Mesothelial cell of epicardium (in vitro differentiated cells): ENCODE measurements at regions not wholly inside any gene's neighbourhood (a gene's known extent, or its start where the extent isn't known, plus 50 kb on each side); places are given as distances from the start of the nearest gene placed in this dataset.

Experiments used
- DNase-seq, 2 experiments: peaks; one replicate each; pipeline ENCODE4 v3.0.0; 2021; ENCODE audit warnings: low spot score in 2 of 2; ENCODE audit not compliant: unreplicated experiment in 2 of 2
- H3K27ac Mint-ChIP-seq: 2 replicates; pipeline ENCODE4 v1.8.0; 2021; ENCODE audit warnings: mixed read lengths
- H3K27me3 Mint-ChIP-seq: 2 replicates; pipeline ENCODE4 v1.8.0; 2021; ENCODE audit warnings: low read depth, mixed read lengths
- H3K36me3 Mint-ChIP-seq: 2 replicates; pipeline ENCODE4 v1.8.0; 2021; ENCODE audit warnings: mixed read lengths
- H3K4me1 Mint-ChIP-seq: 2 replicates; pipeline ENCODE4 v1.8.0; 2021; ENCODE audit warnings: mixed read lengths
- H3K4me3 Mint-ChIP-seq: 2 replicates; pipeline ENCODE4 v1.8.0; 2021; ENCODE audit warnings: mild to moderate bottlenecking, moderate library complexity, mixed read lengths
- H3K9me3 Mint-ChIP-seq: 2 replicates; pipeline ENCODE4 v1.8.0; 2021; ENCODE audit warnings: mixed read lengths
- CTCF ChIP-seq: fragments of 200-600 bp; sonication (generic); IDR thresholded peaks from one replicate; pipeline ENCODE4 v1.5.0; 2021; ENCODE audit warnings: antibody characterized with exemption; ENCODE audit not compliant: unreplicated experiment

- no peak overlapping the region for H3K4me3 Mint-ChIP-seq
- peaks cover 21% of the 10 kb centered on the region for H3K9me3 Mint-ChIP-seq
- no peaks in the 10 kb centered on the region for H3K27me3 Mint-ChIP-seq
- H3K36me3 Mint-ChIP-seq: no peaks in the 10 kb centered on the region
- no peak for TF ChIP-seq CTCF
- no peak for DNase-seq
- no peak overlapping the region for H3K27ac Mint-ChIP-seq
- H3K4me1 Mint-ChIP-seq: no peaks in the 10 kb centered on the region
These were observed 1000.0 kb upstream of the CELF2 start for GRCh38 chr10:10017716-10018115.

GRCh38 chr10:10020945-10021344 lies 996.7 kb upstream of the CELF2 start:
- Mint-ChIP-seq H3K4me1 (no peaks in the 10 kb centered on the region), H3K9me3 (peaks cover 35% of the 10 kb centered on the region), H3K36me3 (no peaks in the 10 kb centered on the region), H3K27me3 (no peaks in the 10 kb centered on the region), H3K27ac (no peak overlapping the region), H3K4me3 (no peak overlapping the region)
- DNase-seq: no peak
- TF ChIP-seq CTCF: no peak

- no peak for TF ChIP-seq CTCF
- no peaks in the 10 kb centered on the region for H3K36me3 Mint-ChIP-seq
- H3K27ac Mint-ChIP-seq: no peak overlapping the region
- DNase-seq: no peak
- H3K4me1 Mint-ChIP-seq: no peaks in the 10 kb centered on the region
- peaks cover 4% of the 10 kb centered on the region for H3K9me3 Mint-ChIP-seq
- H3K27me3 Mint-ChIP-seq: no peaks in the 10 kb centered on the region
- no peak overlapping the region for H3K4me3 Mint-ChIP-seq
These were observed 984.7 kb upstream of the CELF2 start for GRCh38 chr10:10032991-10033390.

GRCh38 chr10:10038348-10038747 lies 979.3 kb upstream of the CELF2 start:
- Mint-ChIP-seq H3K4me3 (no peak overlapping the region), H3K27me3 (no peaks in the 10 kb centered on the region), H3K27ac (no peak overlapping the region), H3K36me3 (no peaks in the 10 kb centered on the region), H3K9me3 (no peaks in the 10 kb centered on the region), H3K4me1 (peaks cover 3% of the 10 kb centered on the region)
- no peak for DNase-seq
- no peak for TF ChIP-seq CTCF

GRCh38 chr10:10039595-10039994 lies 978.1 kb upstream of the CELF2 start:
- DNase-seq: no peak
- no peak for TF ChIP-seq CTCF
- H3K4me3 Mint-ChIP-seq: no peak overlapping the region

GRCh38 chr10:10043083-10043482 lies 974.6 kb upstream of the CELF2 start:
- Mint-ChIP-seq H3K4me3 (no peak overlapping the region), H3K27me3 (no peaks in the 10 kb centered on the region), H3K27ac (no peak overlapping the region), H3K36me3 (no peaks in the 10 kb centered on the region), H3K9me3 (peaks cover 5% of the 10 kb centered on the region), H3K4me1 (peaks cover 3% of the 10 kb centered on the region)
- no peak for DNase-seq
- TF ChIP-seq CTCF: no peak

More at GRCh38 chr10:10039595-10039994, 978.1 kb upstream of the CELF2 start:
- no peaks in the 10 kb centered on the region for H3K27me3 Mint-ChIP-seq
- H3K4me1 Mint-ChIP-seq: peaks cover 3% of the 10 kb centered on the region
- H3K9me3 Mint-ChIP-seq: no peaks in the 10 kb centered on the region
- H3K36me3 Mint-ChIP-seq: no peaks in the 10 kb centered on the region
- H3K27ac Mint-ChIP-seq: no peak overlapping the region
